ENCODE measurements at regions not wholly inside any gene's neighbourhood (a gene's known extent, or its start where the extent isn't known, plus 50 kb on each side); places are given as distances from the start of the nearest gene placed in this dataset.

GRCh38 chr4:52200339-52200725, 149.2 kb downstream of the SPATA18 start:
- ATAC-seq (no peak), DNase-seq (ENCODE audit: low spot score) (no peak)
- H3K9me3 Mint-ChIP-seq, result peaks cover 8% of the 10 kb centered on the region
- no peaks in the 10 kb centered on the region for H3K27me3 Mint-ChIP-seq (ENCODE audit: low read depth)
- TF ChIP-seq CREM (CRISPR knock-in tag; IDR thresholded peaks at IDR 0.05), result no peak
- no peak for TF ChIP-seq NR3C1 (CRISPR knock-in tag; conservative IDR thresholded peaks at IDR 0.05; ENCODE audit: low read depth)
- no peak for TF ChIP-seq ZNF425 (CRISPR knock-in tag; conservative IDR thresholded peaks at IDR 0.05)
- TF ChIP-seq MLX (CRISPR knock-in tag; IDR thresholded peaks at IDR 0.05), result no peak
- TF ChIP-seq TEAD1 (CRISPR knock-in tag; IDR thresholded peaks at IDR 0.05), result no peak
- ChIA-PET POLR2A (no interaction called here), CTCF (no interaction called here)
- H3K36me3 Mint-ChIP-seq, result no peaks in the 10 kb centered on the region
- H3K4me3 Mint-ChIP-seq, result no peak overlapping the region
- H3K27ac Mint-ChIP-seq, result no peak overlapping the region
- H3K4me1 Mint-ChIP-seq, result peaks cover 29% of the 10 kb centered on the region

- no peaks in the 10 kb centered on the region for H3K27me3 Mint-ChIP-seq (ENCODE audit: low read depth)
- no peak for DNase-seq (ENCODE audit: low spot score)
- peak; percentile 85 for ATAC-seq
- no peaks in the 10 kb centered on the region for H3K36me3 Mint-ChIP-seq
- H3K9me3 Mint-ChIP-seq, result peaks cover 8% of the 10 kb centered on the region
- peaks cover 29% of the 10 kb centered on the region for H3K4me1 Mint-ChIP-seq
- H3K4me3 Mint-ChIP-seq, result no peak overlapping the region
- POLR2A ChIA-PET, result no interaction called here
- TF ChIP-seq TEAD4 (CRISPR knock-in tag; IDR thresholded peaks at IDR 0.05) (peak; percentile 30; the same call in 1 of the 2 replicates), FOXK1 (CRISPR knock-in tag; IDR thresholded peaks at IDR 0.05) (no peak)
- CTCF ChIA-PET, result no interaction called here
- no peak overlapping the region for H3K27ac Mint-ChIP-seq
These were observed 150.6 kb downstream of the SPATA18 start for GRCh38 chr4:52201715-52202114.

GRCh38 chr4:52202251-52202779, 151.2 kb downstream of the SPATA18 start:
- CTCF ChIA-PET, result interaction anchor here (0.9 to 1.7 kb wide), 2 partner anchors 174 to 318 kb away, joined by 3 read pairs; no protein-coding TSS in a partner anchor
- Mint-ChIP-seq H3K9me3 (peaks cover 8% of the 10 kb centered on the region), H3K4me1 (peaks cover 29% of the 10 kb centered on the region), H3K4me3 (no peak overlapping the region), H3K27me3 (ENCODE audit: low read depth) (no peaks in the 10 kb centered on the region), H3K36me3 (no peaks in the 10 kb centered on the region), H3K27ac (no peak overlapping the region)
- POLR2A ChIA-PET, result no interaction called here
- TF ChIP-seq TCF7 (CRISPR knock-in tag; IDR thresholded peaks at IDR 0.05; ENCODE audit: low read depth) (no peak), ZNF219 (CRISPR knock-in tag; IDR thresholded peaks at IDR 0.05; ENCODE audit: borderline replicate concordance) (no peak), GTF2I (CRISPR knock-in tag; conservative IDR thresholded peaks at IDR 0.05) (no peak), ESRRA (CRISPR knock-in tag; IDR thresholded peaks at IDR 0.05; ENCODE audit: borderline replicate concordance) (no peak), ZNF138 (CRISPR knock-in tag; conservative IDR thresholded peaks at IDR 0.05) (no peak), NFYB (CRISPR knock-in tag; conservative IDR thresholded peaks at IDR 0.05; ENCODE audit: low read depth) (no peak), NFE2L1 (CRISPR knock-in tag; IDR thresholded peaks at IDR 0.05) (no peak), RELA (CRISPR knock-in tag; IDR thresholded peaks at IDR 0.05; ENCODE audit: borderline replicate concordance) (no peak), FOXP1 (CRISPR knock-in tag; IDR thresholded peaks at IDR 0.05; ENCODE audit: borderline replicate concordance) (no peak), AR (CRISPR knock-in tag; IDR thresholded peaks at IDR 0.05) (no peak), ZNF416 (CRISPR knock-in tag; IDR thresholded peaks at IDR 0.05) (no peak), ZNF423 (CRISPR knock-in tag; IDR thresholded peaks at IDR 0.05) (no peak), SOX15 (CRISPR knock-in tag; IDR thresholded peaks at IDR 0.05) (no peak), ERG (CRISPR knock-in tag; IDR thresholded peaks at IDR 0.05) (no peak)
- ATAC-seq (peak; percentile 49), DNase-seq (ENCODE audit: low spot score) (no peak)
